ENCODE measurements at regions not wholly inside any gene's neighbourhood (a gene's known extent, or its start where the extent isn't known, plus 50 kb on each side); places are given as distances from the start of the nearest gene placed in this dataset.

- H3K36me3 ChIP-seq (ENCODE audit: control insufficient read depth, insufficient read depth, low read length): no peaks in the 10 kb centered on the region
- H3K4me3 ChIP-seq (ENCODE audit: low read depth, low read length): no peak overlapping the region
- H3K27me3 ChIP-seq (ENCODE audit: control insufficient read depth, insufficient read depth, low read length): no peaks in the 10 kb centered on the region
- DNase-seq (ENCODE audit: low read depth): peak; percentile 82
- no peak for TF ChIP-seq CTCF (IDR thresholded peaks at IDR 0.05; ENCODE audit: insufficient read depth, low read length, poor library complexity, severe bottlenecking)
These were observed 273.3 kb downstream of the ALDH8A1 start for GRCh38 chr6:134676307-134677281.

GRCh38 chr6:134675110-134676054 is 274.5 kb downstream of the ALDH8A1 start:
- H3K36me3 ChIP-seq (ENCODE audit: control insufficient read depth, insufficient read depth, low read length): no peaks in the 10 kb centered on the region
- H3K4me3 ChIP-seq (ENCODE audit: low read depth, low read length): no peak overlapping the region
- no peak for TF ChIP-seq CTCF (IDR thresholded peaks at IDR 0.05; ENCODE audit: insufficient read depth, low read length, poor library complexity, severe bottlenecking)
- no peaks in the 10 kb centered on the region for H3K27me3 ChIP-seq (ENCODE audit: control insufficient read depth, insufficient read depth, low read length)
- no peak for DNase-seq (ENCODE audit: low read depth)

- DNase-seq (ENCODE audit: low read depth): no peak
- no peak overlapping the region for H3K4me3 ChIP-seq (ENCODE audit: low read depth, low read length)
- no peaks in the 10 kb centered on the region for H3K27me3 ChIP-seq (ENCODE audit: control insufficient read depth, insufficient read depth, low read length)
- H3K36me3 ChIP-seq (ENCODE audit: control insufficient read depth, insufficient read depth, low read length): no peaks in the 10 kb centered on the region
- no peak for TF ChIP-seq CTCF (IDR thresholded peaks at IDR 0.05; ENCODE audit: insufficient read depth, low read length, poor library complexity, severe bottlenecking)
These were observed 275.3 kb downstream of the ALDH8A1 start for GRCh38 chr6:134674562-134674961.

- no peaks in the 10 kb centered on the region for H3K27me3 ChIP-seq (ENCODE audit: control insufficient read depth, insufficient read depth, low read length)
These were observed 280.4 kb downstream of the ALDH8A1 start for GRCh38 chr6:134669485-134669884.

GRCh38 chr6:134667111-134667510 is 282.8 kb downstream of the ALDH8A1 start:
- DNase-seq (ENCODE audit: low read depth): no peak
- Histone ChIP-seq H3K36me3 (ENCODE audit: control insufficient read depth, insufficient read depth, low read length) (no peaks in the 10 kb centered on the region), H3K27me3 (ENCODE audit: control insufficient read depth, insufficient read depth, low read length) (no peaks in the 10 kb centered on the region), H3K4me3 (ENCODE audit: low read depth, low read length) (no peak overlapping the region)
- TF ChIP-seq CTCF (IDR thresholded peaks at IDR 0.05; ENCODE audit: insufficient read depth, low read length, poor library complexity, severe bottlenecking): no peak

More at GRCh38 chr6:134669485-134669884, 280.4 kb downstream of the ALDH8A1 start:
- no peak for TF ChIP-seq CTCF (IDR thresholded peaks at IDR 0.05; ENCODE audit: insufficient read depth, low read length, poor library complexity, severe bottlenecking)
- no peaks in the 10 kb centered on the region for H3K36me3 ChIP-seq (ENCODE audit: control insufficient read depth, insufficient read depth, low read length)
- DNase-seq (ENCODE audit: low read depth): no peak
- H3K4me3 ChIP-seq (ENCODE audit: low read depth, low read length): no peak overlapping the region
